ENCODE measurements at regions not wholly inside any gene's neighbourhood (a gene's known extent, or its start where the extent isn't known, plus 50 kb on each side); places are given as distances from the start of the nearest gene placed in this dataset.
A peak's percentile ranks its signal among the peaks of the same experiment; 100 is the strongest.

- TF ChIP-seq CTCF (IDR thresholded peaks at IDR 0.05) = no peak
- TF ChIP-seq POLR2A (IDR thresholded peaks at IDR 0.05) = no peak
- DNase-seq = peak; percentile 70 to 73
- Histone ChIP-seq H3K36me3 (no peaks in the 10 kb centered on the region), H3K27ac (peak overlapping the region; percentile 76 to 96 (median 89)), H3K4me1 (peaks cover 22 to 23% of the 10 kb centered on the region in 2 donors), H3K27me3 (no peaks in the 10 kb centered on the region), H3K4me3 (replicated peaks in 1 of 3) (no peak overlapping the region), H3K9me3 (no peaks in the 10 kb centered on the region)
- 7 to 10% methylated on average over 4 of the region's 4 CpGs for WGBS, 2 donors
- intact Hi-C loops (cut with DNase I) = no loop called here
Measured at GRCh38 chr10:121284936-121285335, 313.3 kb downstream of the FGFR2 start.

- no peak for TF ChIP-seq POLR2A (IDR thresholded peaks at IDR 0.05)
- 46 to 47% methylated on average over 5 of the region's 5 CpGs for WGBS, 2 donors
- Histone ChIP-seq H3K27me3 (no peaks in the 10 kb centered on the region), H3K36me3 (no peaks in the 10 kb centered on the region), H3K9me3 (no peaks in the 10 kb centered on the region), H3K27ac (peak overlapping the region; percentile 76 to 96 (median 89)), H3K4me1 (peaks cover 22 to 23% of the 10 kb centered on the region in 2 donors), H3K4me3 (replicated peaks in 1 of 3) (no peak overlapping the region)
- no peak for DNase-seq
- intact Hi-C loops (cut with DNase I) = no loop called here
Measured at GRCh38 chr10:121285406-121286196, 312.6 kb downstream of the FGFR2 start.

DNA sequence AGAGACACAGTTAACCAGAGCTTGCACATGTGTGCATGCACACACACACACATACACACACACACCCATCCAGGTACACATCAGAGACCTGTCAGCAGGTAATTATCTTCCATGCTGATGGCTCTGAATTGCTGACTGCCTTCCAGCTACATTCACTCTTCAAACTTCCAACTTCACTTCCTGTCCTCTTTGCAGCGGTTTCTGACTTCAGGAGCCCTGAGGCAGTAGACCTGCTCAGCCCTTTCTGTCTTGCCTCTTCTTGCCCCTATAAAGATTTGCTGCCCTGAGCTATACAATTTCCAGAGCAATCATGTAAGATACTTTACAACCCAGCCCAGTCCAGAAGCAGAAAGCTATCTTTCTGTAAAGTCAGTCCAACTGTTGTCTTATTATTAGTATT, 310.2 kb downstream of the FGFR2 start:
- no peak overlapping the region for H3K4me3 ChIP-seq (replicated peaks in 1 of 3)
- H3K27me3 ChIP-seq = no peaks in the 10 kb centered on the region
- peaks cover 33% of the 10 kb centered on the region in 2 donors for H3K4me1 ChIP-seq
- no peaks in the 10 kb centered on the region for H3K36me3 ChIP-seq
- no peak for TF ChIP-seq POLR2A (IDR thresholded peaks at IDR 0.05)
- TF ChIP-seq CTCF (IDR thresholded peaks at IDR 0.05) = no peak
- intact Hi-C loops (cut with DNase I) = no loop called here
- no peak overlapping the region for H3K27ac ChIP-seq
- DNase-seq = no peak
- no peaks in the 10 kb centered on the region for H3K9me3 ChIP-seq
- whole genome bisulfite sequencing, 2 donors = 65 to 78% methylated on average over 1 of the region's 1 CpG

DNA sequence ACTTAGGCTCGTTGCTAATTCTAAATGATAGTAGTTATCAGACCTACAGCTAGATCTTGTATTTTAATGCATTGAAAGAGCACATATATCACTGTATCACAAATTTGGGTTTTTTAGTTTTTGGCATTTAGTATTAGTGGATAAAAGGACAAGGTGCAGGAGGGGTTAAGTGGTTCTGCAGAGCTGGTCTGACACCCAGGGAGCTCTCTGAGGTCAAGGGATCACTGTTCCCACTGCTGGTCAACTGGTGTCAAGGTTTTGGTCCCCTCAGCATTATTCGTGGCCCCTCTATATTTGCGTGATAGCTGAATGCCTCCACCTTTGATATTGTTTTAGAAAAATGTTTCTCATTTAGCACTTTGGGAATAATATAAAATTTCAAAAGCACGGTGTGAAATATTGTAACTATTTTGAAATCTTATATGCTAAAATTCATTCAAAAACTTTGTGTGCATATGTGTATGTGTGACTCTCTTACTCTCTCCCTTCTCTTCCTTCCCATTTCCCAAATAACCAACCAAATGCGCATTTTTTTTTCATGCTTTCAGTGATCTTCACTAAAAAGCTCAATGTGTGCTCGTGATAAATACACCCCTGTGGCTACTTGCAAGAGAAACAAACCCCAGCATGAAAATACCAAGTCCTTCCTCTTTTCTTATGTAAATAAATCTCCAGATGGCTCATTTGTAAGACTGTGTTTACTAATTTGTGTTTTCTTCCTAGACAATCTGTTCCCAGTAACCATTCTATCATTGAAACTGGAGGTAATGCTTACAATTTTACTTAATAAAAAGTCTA, 309.2 kb downstream of the FGFR2 start:
- H3K4me3 ChIP-seq (replicated peaks in 1 of 3) = no peak overlapping the region
- no peak for DNase-seq
- no peaks in the 10 kb centered on the region for H3K9me3 ChIP-seq
- H3K27me3 ChIP-seq = no peaks in the 10 kb centered on the region
- no peak overlapping the region for H3K27ac ChIP-seq
- peaks cover 29 to 34% of the 10 kb centered on the region in 2 donors for H3K4me1 ChIP-seq
- TF ChIP-seq POLR2A (IDR thresholded peaks at IDR 0.05) = no peak
- no peak for TF ChIP-seq CTCF (IDR thresholded peaks at IDR 0.05)
- 75 to 81% methylated on average over 6 of the region's 6 CpGs for WGBS, 2 donors
- no peaks in the 10 kb centered on the region for H3K36me3 ChIP-seq
- intact Hi-C loops (cut with DNase I) = no loop called here

DNA sequence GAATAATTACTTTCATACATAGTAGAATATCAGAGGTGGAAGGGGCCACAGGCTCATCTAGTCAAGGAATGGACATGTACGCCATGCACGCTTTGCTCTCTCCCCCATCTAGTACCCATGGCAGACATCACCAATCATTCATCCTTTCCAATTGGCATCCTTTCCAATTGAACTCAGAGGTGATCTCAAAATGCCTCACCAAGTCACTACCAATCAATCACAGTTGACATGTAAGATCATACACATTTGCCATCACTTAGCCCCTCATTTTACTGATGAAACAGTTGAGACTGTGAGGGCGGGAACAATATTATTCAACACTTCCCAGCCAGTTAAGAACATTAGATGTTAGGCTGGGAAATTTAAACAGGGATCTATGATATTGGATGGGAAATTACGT, 308.4 kb downstream of the FGFR2 start:
- 92 to 95% methylated on average over 4 of the region's 4 CpGs for WGBS, 2 donors
- H3K4me1 ChIP-seq = peaks cover 23 to 28% of the 10 kb centered on the region in 2 donors
- no peak for DNase-seq

More for the DNA sequence above, 308.4 kb downstream of the FGFR2 start:
- Histone ChIP-seq H3K9me3 (no peaks in the 10 kb centered on the region), H3K27me3 (no peaks in the 10 kb centered on the region), H3K4me3 (replicated peaks in 1 of 3) (no peak overlapping the region), H3K27ac (no peak overlapping the region), H3K36me3 (no peaks in the 10 kb centered on the region)
- TF ChIP-seq CTCF (IDR thresholded peaks at IDR 0.05) (no peak), POLR2A (IDR thresholded peaks at IDR 0.05) (no peak)
- intact Hi-C loops (cut with DNase I) = no loop called here

All from thyroid gland (tissue), 4 donors.